ENCODE measurements at regions not wholly inside any gene's neighbourhood (a gene's known extent, or its start where the extent isn't known, plus 50 kb on each side); places are given as distances from the start of the nearest gene placed in this dataset.

- Mint-ChIP-seq H3K4me1 (peaks cover 0 to 3% of the 10 kb centered on the region in 2 experiments; a peak in 1 of 4 replicates), H3K36me3 (ENCODE audit: insufficient read depth in 1 of 3, low read depth in 3 of 3) (peaks cover 0 to 4% (median 0%) of the 10 kb centered on the region in 3 experiments; a peak in 1 of 7 replicates), H3K9me3 (peaks cover 2 to 8% of the 10 kb centered on the region in 2 experiments; a peak in 3 of 5 replicates), H3K4me3 (no peak overlapping the region), H3K27me3 (ENCODE audit: low read depth) (no peaks in the 10 kb centered on the region), H3K27ac (no peak overlapping the region)
- no peak overlapping the region for H3K23ac ChIP-seq (ENCODE audit: insufficient read length, low read depth, low read length)
- no peak overlapping the region for H3K27ac ChIP-seq (ENCODE audit: insufficient read length, low read depth, low read length)
- no peak overlapping the region for H3T11ph ChIP-seq (ENCODE audit: low read length)
- H3K4me1 ChIP-seq (ENCODE audit: insufficient read depth, low read length), result no peaks in the 10 kb centered on the region
- no peak overlapping the region for H2AK5ac ChIP-seq (ENCODE audit: insufficient read length, low read length)
- no peak overlapping the region for H2BK120ac ChIP-seq (ENCODE audit: low read depth, low read length, poor library complexity, severe bottlenecking)
- no peaks in the 10 kb centered on the region for H4K20me1 ChIP-seq (ENCODE audit: control insufficient read depth, insufficient read depth, insufficient read length)
- H2AFZ ChIP-seq (ENCODE audit: low read length), result no peak overlapping the region
- no peak overlapping the region for H2BK15ac ChIP-seq (ENCODE audit: low read depth, low read length)
- no peak overlapping the region for H2BK20ac ChIP-seq (ENCODE audit: low read depth, low read length, poor library complexity, severe bottlenecking)
- H3K4me2 ChIP-seq (ENCODE audit: insufficient read depth, insufficient read length, low read length), result no peak overlapping the region
- H2BK12ac ChIP-seq (ENCODE audit: insufficient read length, low read depth, low read length), result no peak overlapping the region
- H3K23me2 ChIP-seq (ENCODE audit: insufficient read length, low read depth, low read length, poor library complexity, severe bottlenecking), result no peaks in the 10 kb centered on the region
- H3K14ac ChIP-seq (ENCODE audit: insufficient read depth, low read length), result no peak overlapping the region
- H3K27me3 ChIP-seq (ENCODE audit: insufficient read depth, low read length), result no peaks in the 10 kb centered on the region
- H3K4ac ChIP-seq (ENCODE audit: low read depth, low read length), result no peak overlapping the region
- no peak overlapping the region for H4K91ac ChIP-seq (ENCODE audit: insufficient read length, low read depth, low read length)
- no peaks in the 10 kb centered on the region for H3K9me3 ChIP-seq (ENCODE audit: control insufficient read depth, low read depth, low read length)
- no peak overlapping the region for H2BK5ac ChIP-seq (ENCODE audit: insufficient read length, low read length)
- H3K18ac ChIP-seq (ENCODE audit: insufficient read length, low read depth, low read length), result no peak overlapping the region
- no peak overlapping the region for H3K9ac ChIP-seq (ENCODE audit: extremely low read depth, insufficient read length, low read length)
- TF ChIP-seq, protein P1, sequence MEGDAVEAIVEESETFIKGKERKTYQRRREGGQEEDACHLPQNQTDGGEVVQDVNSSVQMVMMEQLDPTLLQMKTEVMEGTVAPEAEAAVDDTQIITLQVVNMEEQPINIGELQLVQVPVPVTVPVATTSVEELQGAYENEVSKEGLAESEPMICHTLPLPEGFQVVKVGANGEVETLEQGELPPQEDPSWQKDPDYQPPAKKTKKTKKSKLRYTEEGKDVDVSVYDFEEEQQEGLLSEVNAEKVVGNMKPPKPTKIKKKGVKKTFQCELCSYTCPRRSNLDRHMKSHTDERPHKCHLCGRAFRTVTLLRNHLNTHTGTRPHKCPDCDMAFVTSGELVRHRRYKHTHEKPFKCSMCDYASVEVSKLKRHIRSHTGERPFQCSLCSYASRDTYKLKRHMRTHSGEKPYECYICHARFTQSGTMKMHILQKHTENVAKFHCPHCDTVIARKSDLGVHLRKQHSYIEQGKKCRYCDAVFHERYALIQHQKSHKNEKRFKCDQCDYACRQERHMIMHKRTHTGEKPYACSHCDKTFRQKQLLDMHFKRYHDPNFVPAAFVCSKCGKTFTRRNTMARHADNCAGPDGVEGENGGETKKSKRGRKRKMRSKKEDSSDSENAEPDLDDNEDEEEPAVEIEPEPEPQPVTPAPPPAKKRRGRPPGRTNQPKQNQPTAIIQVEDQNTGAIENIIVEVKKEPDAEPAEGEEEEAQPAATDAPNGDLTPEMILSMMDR (conservative IDR thresholded peaks at IDR 0.05), result no peak
- DNase-seq, result no peak
- H3K79me1 ChIP-seq (ENCODE audit: insufficient read depth, low read depth, low read length, poor library complexity, severe bottlenecking), result no peaks in the 10 kb centered on the region
- no peak overlapping the region for H4K5ac ChIP-seq (ENCODE audit: insufficient read length, low read depth, low read length)
- H3K79me2 ChIP-seq (ENCODE audit: insufficient read depth, low read length), result no peaks in the 10 kb centered on the region
- no peak overlapping the region for H3K56ac ChIP-seq (ENCODE audit: insufficient read length, low read depth, low read length)
- no peak overlapping the region for H4K8ac ChIP-seq (replicated peaks; ENCODE audit: insufficient read length, low read depth, low read length)
Observed at GRCh38 chr12:17110316-17110715, 504.4 kb upstream of the LMO3 start.
